Mesothelial cell of epicardium (in vitro differentiated cells): ENCODE measurements at regions not wholly inside any gene's neighbourhood (a gene's known extent, or its start where the extent isn't known, plus 50 kb on each side); places are given as distances from the start of the nearest gene placed in this dataset.

Experiments used
- DNase-seq, 2 experiments: peaks; one replicate each; pipeline ENCODE4 v3.0.0; 2021; ENCODE audit warnings: low spot score in 2 of 2; ENCODE audit not compliant: unreplicated experiment in 2 of 2
- H3K27ac Mint-ChIP-seq: 2 replicates; pipeline ENCODE4 v1.8.0; 2021; ENCODE audit warnings: mixed read lengths
- H3K27me3 Mint-ChIP-seq: 2 replicates; pipeline ENCODE4 v1.8.0; 2021; ENCODE audit warnings: low read depth, mixed read lengths
- H3K36me3 Mint-ChIP-seq: 2 replicates; pipeline ENCODE4 v1.8.0; 2021; ENCODE audit warnings: mixed read lengths
- H3K4me1 Mint-ChIP-seq: 2 replicates; pipeline ENCODE4 v1.8.0; 2021; ENCODE audit warnings: mixed read lengths
- H3K4me3 Mint-ChIP-seq: 2 replicates; pipeline ENCODE4 v1.8.0; 2021; ENCODE audit warnings: mild to moderate bottlenecking, moderate library complexity, mixed read lengths
- H3K9me3 Mint-ChIP-seq: 2 replicates; pipeline ENCODE4 v1.8.0; 2021; ENCODE audit warnings: mixed read lengths
- TF ChIP-seq, protein P1 (sequence below): fragments of 200-600 bp; sonication (generic); IDR thresholded peaks from one replicate; pipeline ENCODE4 v1.5.0; 2021; ENCODE audit warnings: antibody characterized with exemption; ENCODE audit not compliant: unreplicated experiment

- no peaks in the 10 kb centered on the region for H3K9me3 Mint-ChIP-seq
- TF ChIP-seq, protein P1, sequence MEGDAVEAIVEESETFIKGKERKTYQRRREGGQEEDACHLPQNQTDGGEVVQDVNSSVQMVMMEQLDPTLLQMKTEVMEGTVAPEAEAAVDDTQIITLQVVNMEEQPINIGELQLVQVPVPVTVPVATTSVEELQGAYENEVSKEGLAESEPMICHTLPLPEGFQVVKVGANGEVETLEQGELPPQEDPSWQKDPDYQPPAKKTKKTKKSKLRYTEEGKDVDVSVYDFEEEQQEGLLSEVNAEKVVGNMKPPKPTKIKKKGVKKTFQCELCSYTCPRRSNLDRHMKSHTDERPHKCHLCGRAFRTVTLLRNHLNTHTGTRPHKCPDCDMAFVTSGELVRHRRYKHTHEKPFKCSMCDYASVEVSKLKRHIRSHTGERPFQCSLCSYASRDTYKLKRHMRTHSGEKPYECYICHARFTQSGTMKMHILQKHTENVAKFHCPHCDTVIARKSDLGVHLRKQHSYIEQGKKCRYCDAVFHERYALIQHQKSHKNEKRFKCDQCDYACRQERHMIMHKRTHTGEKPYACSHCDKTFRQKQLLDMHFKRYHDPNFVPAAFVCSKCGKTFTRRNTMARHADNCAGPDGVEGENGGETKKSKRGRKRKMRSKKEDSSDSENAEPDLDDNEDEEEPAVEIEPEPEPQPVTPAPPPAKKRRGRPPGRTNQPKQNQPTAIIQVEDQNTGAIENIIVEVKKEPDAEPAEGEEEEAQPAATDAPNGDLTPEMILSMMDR = no peak
- no peaks in the 10 kb centered on the region for H3K4me1 Mint-ChIP-seq
- no peak overlapping the region for H3K4me3 Mint-ChIP-seq
- no peaks in the 10 kb centered on the region for H3K36me3 Mint-ChIP-seq
- H3K27ac Mint-ChIP-seq = no peak overlapping the region
- no peak for DNase-seq
- peaks cover 23% of the 10 kb centered on the region for H3K27me3 Mint-ChIP-seq
These were observed 172.7 kb downstream of the BARHL2 start for GRCh38 chr1:90544356-90544755.

DNA sequence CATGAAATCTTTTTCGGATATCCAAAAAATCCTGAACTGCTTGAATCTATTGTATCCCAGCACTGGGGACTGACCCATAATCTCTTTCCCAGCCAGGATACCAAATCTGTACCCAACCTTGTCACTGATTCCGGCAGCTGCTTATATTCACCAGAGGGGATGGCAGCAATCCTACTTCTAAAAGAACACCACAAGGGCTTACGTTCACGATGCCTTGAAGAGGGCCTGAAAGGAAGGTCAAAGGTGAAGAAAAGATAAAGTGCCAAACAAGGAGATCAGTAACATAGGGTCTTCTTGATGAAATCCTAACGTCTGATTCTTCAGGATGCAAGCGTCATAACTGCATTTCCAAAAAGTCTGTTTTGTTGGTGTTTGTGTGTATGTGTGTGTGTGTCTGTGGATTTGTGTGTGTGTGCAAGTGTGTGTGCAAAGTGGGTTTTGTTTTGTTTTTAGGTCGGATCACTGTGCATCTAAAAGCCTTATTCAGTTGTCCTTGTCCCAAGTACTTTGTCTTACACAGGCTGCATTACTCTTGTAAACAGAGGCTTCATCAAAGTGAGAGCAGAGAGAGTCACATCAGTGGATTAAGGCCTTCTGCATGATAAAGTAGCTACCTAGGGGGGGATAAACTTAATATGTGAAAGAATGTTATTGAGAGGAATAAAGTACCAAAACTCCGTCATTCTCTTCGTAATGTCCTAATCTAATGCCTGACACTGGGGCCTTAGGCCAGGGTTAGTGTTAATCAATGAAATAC, 179.3 kb downstream of the BARHL2 start:
- Mint-ChIP-seq H3K27ac (no peak overlapping the region), H3K9me3 (no peaks in the 10 kb centered on the region), H3K36me3 (no peaks in the 10 kb centered on the region), H3K27me3 (peaks cover 3% of the 10 kb centered on the region), H3K4me1 (no peaks in the 10 kb centered on the region), H3K4me3 (no peak overlapping the region)
- no peak for DNase-seq
- TF ChIP-seq, protein P1 = no peak

- no peaks in the 10 kb centered on the region for H3K36me3 Mint-ChIP-seq
- H3K4me1 Mint-ChIP-seq = no peaks in the 10 kb centered on the region
- peaks cover 3% of the 10 kb centered on the region for H3K27me3 Mint-ChIP-seq
- TF ChIP-seq, protein P1 = no peak
- H3K4me3 Mint-ChIP-seq = no peak overlapping the region
- no peak for DNase-seq
- no peaks in the 10 kb centered on the region for H3K9me3 Mint-ChIP-seq
- H3K27ac Mint-ChIP-seq = no peak overlapping the region
These were observed 182.3 kb downstream of the BARHL2 start for GRCh38 chr1:90534663-90535295.

DNA sequence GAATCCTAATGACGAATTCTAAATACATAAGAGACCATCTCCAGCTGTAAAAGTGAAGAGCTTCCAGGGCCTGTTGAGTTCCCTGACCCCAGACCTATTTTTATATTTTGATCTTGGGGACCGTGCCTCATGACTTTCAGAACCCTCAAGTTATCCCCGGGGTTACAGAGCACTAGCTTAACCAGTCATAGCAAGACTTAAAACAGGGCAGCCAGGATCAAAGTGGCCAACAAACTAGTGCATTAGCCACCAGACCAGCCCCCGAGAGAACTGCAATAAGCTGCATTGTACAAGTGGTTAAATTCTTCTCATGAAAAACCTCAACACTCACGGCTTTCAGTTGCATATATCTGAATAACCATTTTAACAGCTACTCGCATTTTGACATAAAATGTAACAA, 183.0 kb downstream of the BARHL2 start:
- Mint-ChIP-seq H3K36me3 (no peaks in the 10 kb centered on the region), H3K4me3 (no peak overlapping the region), H3K27ac (no peak overlapping the region), H3K9me3 (no peaks in the 10 kb centered on the region), H3K4me1 (no peaks in the 10 kb centered on the region), H3K27me3 (peaks cover 3% of the 10 kb centered on the region)
- DNase-seq = no peak
- TF ChIP-seq, protein P1 = no peak

DNA sequence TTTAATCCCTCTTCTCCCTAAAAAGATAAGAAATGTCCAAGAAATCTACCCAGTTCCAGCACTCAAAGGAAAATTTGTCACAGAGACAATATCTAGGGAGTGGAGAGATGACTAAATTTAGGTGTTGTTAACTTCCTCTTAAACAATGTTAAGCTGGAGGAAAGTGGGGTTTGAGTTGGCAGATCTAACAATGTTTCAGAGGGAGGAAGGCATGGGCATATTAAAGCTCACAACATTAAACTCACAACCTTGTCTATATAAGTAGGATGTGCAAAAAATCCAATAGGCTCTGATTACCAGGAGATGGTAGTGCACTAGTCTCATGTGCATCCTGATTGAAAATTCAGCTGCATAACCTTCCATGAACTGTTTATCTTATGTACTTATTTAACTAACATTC, 190.1 kb downstream of the BARHL2 start:
- H3K27ac Mint-ChIP-seq = no peak overlapping the region

More for the DNA sequence above, 190.1 kb downstream of the BARHL2 start:
- TF ChIP-seq, protein P1 = no peak
- H3K4me3 Mint-ChIP-seq = no peak overlapping the region
- H3K4me1 Mint-ChIP-seq = no peaks in the 10 kb centered on the region
- DNase-seq = no peak
- H3K36me3 Mint-ChIP-seq = no peaks in the 10 kb centered on the region
- no peaks in the 10 kb centered on the region for H3K27me3 Mint-ChIP-seq
- H3K9me3 Mint-ChIP-seq = peaks cover 19% of the 10 kb centered on the region
